Activated CD4-positive, alpha-beta T cell treated with anti-CD3 and anti-CD28 coated beads, Interleukin-2, amount 10 ng/mL, durations not matched to agents 24 days and 14 days (primary cell): ENCODE measurements at regions not wholly inside any gene's neighbourhood (a gene's known extent, or its start where the extent isn't known, plus 50 kb on each side); places are given as distances from the start of the nearest gene placed in this dataset.

Experiments used
- DNase-seq: peaks from one replicate; pipeline ENCODE4 v3.0.0; 2022
- H3K27ac Mint-ChIP-seq: one replicate; pipeline ENCODE4 v1.8.0; 2022; ENCODE audit warnings: mild to moderate bottlenecking, mixed read lengths
- H3K27me3 Mint-ChIP-seq: one replicate; pipeline ENCODE4 v1.8.0; 2022; ENCODE audit warnings: mixed read lengths
- H3K36me3 Mint-ChIP-seq: one replicate; pipeline ENCODE4 v1.8.0; 2022; ENCODE audit warnings: low read depth, mild to moderate bottlenecking, mixed read lengths
- H3K4me1 Mint-ChIP-seq: one replicate; pipeline ENCODE4 v1.8.0; 2021; ENCODE audit warnings: mixed read lengths
- H3K4me3 Mint-ChIP-seq: one replicate; pipeline ENCODE4 v1.8.0; 2022; ENCODE audit warnings: mild to moderate bottlenecking, moderate library complexity, mixed read lengths
- H3K9me3 Mint-ChIP-seq: one replicate; pipeline ENCODE4 v1.8.0; 2021; ENCODE audit warnings: mixed read lengths
- intact Hi-C: fragments of 100-400 bp; cut with micrococcal nuclease; formaldehyde crosslinking; loops from one replicate; pipeline ENCODE4 v1.15.1; 2023

DNA sequence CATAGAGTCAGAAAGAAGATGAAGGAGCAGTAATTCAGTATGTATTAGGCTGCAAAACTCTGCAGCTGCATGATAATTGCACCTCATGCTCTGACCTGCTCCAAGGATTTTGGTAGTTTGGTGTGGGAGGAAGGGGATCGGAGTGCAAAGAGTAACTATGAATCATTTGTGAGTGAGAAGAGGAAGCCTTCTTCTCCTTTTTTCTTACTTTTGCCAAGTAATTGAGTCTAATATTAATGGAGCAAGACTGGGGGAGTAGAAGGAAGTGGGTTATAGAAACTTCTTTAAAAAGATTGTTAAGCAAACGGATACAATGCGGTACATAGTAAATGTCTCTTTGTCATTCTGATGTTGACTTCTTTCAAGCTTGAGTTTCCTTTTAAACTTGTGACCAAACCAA is 276.5 kb downstream of the EDEM1 start:
- peaks cover 10% of the 10 kb centered on the region for H3K27me3 Mint-ChIP-seq
- no peak overlapping the region for H3K27ac Mint-ChIP-seq
- no peak for DNase-seq
- H3K4me3 Mint-ChIP-seq, result no peak overlapping the region
- no peaks in the 10 kb centered on the region for H3K9me3 Mint-ChIP-seq
- H3K36me3 Mint-ChIP-seq, result no peaks in the 10 kb centered on the region
- intact Hi-C loops, result no loop called here
- H3K4me1 Mint-ChIP-seq, result no peaks in the 10 kb centered on the region

DNA sequence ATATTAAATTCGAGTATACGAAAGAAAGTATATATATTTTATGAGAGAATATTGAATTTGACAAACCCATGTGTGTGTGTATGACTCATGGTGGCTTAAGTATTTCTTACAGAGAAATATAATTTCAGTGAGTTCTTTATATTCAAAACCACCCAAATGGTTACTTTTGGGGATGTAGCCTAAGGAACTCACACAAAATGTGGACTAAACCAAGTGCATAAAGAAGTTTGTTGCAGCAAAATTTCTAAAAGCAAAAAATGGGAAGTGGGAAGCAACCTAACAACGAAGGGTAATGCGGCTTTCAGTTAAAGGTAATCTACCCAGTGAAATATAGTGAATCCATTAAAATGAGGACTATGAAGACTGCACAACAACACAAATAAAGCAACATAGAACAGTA is 277.1 kb downstream of the EDEM1 start:
- Mint-ChIP-seq H3K27me3 (peaks cover 10% of the 10 kb centered on the region), H3K36me3 (no peaks in the 10 kb centered on the region), H3K27ac (no peak overlapping the region), H3K4me3 (no peak overlapping the region), H3K4me1 (no peaks in the 10 kb centered on the region), H3K9me3 (no peaks in the 10 kb centered on the region)
- intact Hi-C loops, result no loop called here
- DNase-seq, result no peak

DNA sequence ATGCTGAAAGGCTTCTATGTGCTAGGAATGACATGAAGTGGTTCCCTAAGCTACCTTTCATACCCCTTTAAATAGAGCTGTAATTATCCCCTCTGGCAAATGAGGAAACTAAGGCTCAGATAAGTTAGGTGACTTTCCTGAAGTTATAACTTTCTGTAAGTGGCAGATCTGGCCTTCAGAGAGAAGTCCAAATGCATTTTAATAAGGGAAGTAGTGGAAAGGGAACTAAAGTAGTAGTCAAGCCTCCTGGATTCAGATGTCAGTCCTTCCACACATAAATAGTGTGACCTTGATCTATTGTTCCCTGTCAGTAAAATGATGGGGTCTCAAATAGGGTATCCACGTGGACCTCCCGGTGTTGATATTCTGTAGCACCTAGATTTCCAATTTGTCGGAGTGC is 277.7 kb downstream of the EDEM1 start:
- H3K4me3 Mint-ChIP-seq, result no peak overlapping the region
- H3K36me3 Mint-ChIP-seq, result no peaks in the 10 kb centered on the region
- H3K27me3 Mint-ChIP-seq, result peaks cover 10% of the 10 kb centered on the region
- H3K4me1 Mint-ChIP-seq, result no peaks in the 10 kb centered on the region
- no peak for DNase-seq
- intact Hi-C loops, result no loop called here
- H3K27ac Mint-ChIP-seq, result no peak overlapping the region
- H3K9me3 Mint-ChIP-seq, result no peaks in the 10 kb centered on the region

DNA sequence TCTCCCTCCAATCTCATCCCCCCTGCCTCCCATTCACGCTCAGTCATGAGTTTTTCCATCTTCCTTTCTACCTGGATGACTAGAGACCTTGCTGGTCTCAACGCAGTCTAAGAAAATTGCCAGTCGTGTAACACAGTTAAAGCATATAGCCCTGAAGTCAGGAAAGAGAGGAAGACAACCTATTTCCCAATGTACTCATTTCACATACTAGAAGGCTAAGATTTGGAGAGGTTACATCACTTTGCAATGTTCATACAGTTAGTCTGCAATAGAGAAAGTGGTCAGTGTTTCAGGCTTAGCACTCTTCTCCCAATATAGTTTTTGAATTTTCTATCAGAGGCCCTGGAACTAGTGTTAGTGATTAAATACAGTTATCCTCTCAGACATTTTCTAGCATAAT is 278.6 kb downstream of the EDEM1 start:
- no peaks in the 10 kb centered on the region for H3K9me3 Mint-ChIP-seq
- no peak for DNase-seq
- peaks cover 10% of the 10 kb centered on the region for H3K27me3 Mint-ChIP-seq
- no peaks in the 10 kb centered on the region for H3K4me1 Mint-ChIP-seq
- no peaks in the 10 kb centered on the region for H3K36me3 Mint-ChIP-seq
- H3K27ac Mint-ChIP-seq, result no peak overlapping the region
- no peak overlapping the region for H3K4me3 Mint-ChIP-seq
- intact Hi-C loops, result no loop called here

DNA sequence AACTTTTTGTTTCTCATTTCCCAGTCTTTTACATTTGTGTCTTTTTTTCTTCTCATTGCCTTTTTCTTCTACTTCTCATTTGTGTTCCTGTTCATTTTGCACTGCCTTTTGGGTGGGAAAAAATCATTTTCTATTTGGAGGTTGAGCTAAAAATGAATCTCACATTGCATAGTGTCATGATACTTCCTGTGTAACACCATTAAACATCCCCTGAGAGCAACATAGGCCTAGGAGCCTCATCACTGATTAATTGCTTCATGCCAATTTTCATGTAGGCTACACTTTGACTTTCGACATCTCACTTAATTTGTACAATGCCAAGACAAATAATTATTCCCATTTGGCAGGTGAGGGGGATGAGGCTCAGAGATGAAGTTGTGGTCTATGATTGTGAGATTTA is 279.2 kb downstream of the EDEM1 start:
- no peak overlapping the region for H3K27ac Mint-ChIP-seq
- H3K9me3 Mint-ChIP-seq, result no peaks in the 10 kb centered on the region
- H3K36me3 Mint-ChIP-seq, result no peaks in the 10 kb centered on the region
- peaks cover 10% of the 10 kb centered on the region for H3K27me3 Mint-ChIP-seq
- H3K4me1 Mint-ChIP-seq, result no peaks in the 10 kb centered on the region
- no peak for DNase-seq
- intact Hi-C loops, result no loop called here
- no peak overlapping the region for H3K4me3 Mint-ChIP-seq

DNA sequence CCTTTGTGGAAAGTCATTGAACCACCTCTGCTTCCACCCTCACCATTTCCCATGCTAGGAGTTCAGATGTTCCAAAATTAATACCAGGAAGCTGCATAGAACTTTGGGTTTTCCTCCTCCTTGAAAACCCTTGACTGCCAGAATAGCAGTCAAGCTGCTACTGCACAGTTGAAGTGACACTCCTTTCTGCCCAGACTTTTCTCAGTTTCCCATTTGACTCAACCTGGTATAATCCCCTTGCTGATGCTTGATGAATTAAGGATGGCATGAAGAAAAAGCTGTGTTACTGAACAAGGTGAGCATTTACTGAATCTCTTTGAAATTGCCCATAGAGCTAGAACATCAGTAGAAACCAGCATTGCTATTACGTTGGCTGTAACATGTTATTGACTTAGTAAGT is 286.0 kb downstream of the EDEM1 start:
- no peak for DNase-seq
- H3K4me3 Mint-ChIP-seq, result no peak overlapping the region
- no peaks in the 10 kb centered on the region for H3K4me1 Mint-ChIP-seq
- intact Hi-C loops, result no loop called here
- H3K9me3 Mint-ChIP-seq, result no peaks in the 10 kb centered on the region
- H3K27me3 Mint-ChIP-seq, result peaks cover 1% of the 10 kb centered on the region
- H3K27ac Mint-ChIP-seq, result no peak overlapping the region
- H3K36me3 Mint-ChIP-seq, result no peaks in the 10 kb centered on the region

DNA sequence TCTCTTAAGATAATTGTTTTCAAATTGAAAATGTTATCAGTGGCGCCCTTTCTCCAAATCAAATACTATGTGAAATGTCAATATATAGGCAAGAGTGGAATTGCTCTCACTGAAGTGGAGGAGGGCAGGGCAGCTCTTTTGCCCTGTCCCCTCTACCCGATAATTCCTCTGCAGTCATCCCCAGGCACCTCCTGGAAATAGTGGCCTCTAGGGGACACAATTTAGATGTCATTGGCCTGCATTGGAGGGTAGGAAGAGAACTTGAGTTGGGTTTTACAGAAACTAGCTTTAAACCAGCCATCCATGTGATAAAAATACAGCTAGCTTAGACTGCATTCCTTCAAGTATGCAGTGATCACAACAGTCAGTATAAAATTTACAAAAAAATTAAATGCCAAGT is 288.9 kb downstream of the EDEM1 start:
- Mint-ChIP-seq H3K4me3 (no peak overlapping the region), H3K27me3 (peaks cover 1% of the 10 kb centered on the region), H3K27ac (no peak overlapping the region), H3K4me1 (no peaks in the 10 kb centered on the region), H3K9me3 (no peaks in the 10 kb centered on the region), H3K36me3 (no peaks in the 10 kb centered on the region)
- no peak for DNase-seq
- intact Hi-C loops, result no loop called here

DNA sequence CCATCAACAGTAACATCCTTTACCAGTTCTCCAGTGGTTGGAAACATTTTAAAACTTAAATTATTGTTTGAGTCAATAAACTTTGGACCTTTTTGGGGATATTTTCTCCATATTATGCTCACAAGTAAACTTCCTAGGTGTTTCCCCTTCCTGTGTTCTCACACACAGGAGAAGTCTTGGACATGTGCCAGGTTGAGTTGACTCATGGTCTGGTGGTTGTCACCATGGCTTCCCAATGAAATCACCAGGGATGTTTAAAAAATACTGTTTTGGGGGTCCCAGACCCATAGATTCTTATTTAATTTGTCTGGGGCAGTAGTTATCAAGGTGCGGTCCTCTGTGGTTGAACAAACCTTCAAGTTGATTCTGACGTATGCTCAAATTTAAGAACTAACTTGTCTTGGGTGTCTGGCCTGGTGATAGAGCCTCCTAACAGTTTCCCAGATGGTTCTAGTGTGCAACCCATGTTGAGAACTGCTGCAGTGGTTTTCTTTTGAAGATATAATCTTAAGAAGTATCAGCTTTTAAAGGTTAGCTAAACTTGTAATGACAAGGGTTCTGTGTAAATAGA is 291.8 kb downstream of the EDEM1 start:
- Mint-ChIP-seq H3K36me3 (no peaks in the 10 kb centered on the region), H3K27me3 (peaks cover 1% of the 10 kb centered on the region), H3K27ac (no peak overlapping the region), H3K9me3 (no peaks in the 10 kb centered on the region), H3K4me1 (no peaks in the 10 kb centered on the region), H3K4me3 (no peak overlapping the region)
- intact Hi-C loops, result no loop called here
- no peak for DNase-seq

DNA sequence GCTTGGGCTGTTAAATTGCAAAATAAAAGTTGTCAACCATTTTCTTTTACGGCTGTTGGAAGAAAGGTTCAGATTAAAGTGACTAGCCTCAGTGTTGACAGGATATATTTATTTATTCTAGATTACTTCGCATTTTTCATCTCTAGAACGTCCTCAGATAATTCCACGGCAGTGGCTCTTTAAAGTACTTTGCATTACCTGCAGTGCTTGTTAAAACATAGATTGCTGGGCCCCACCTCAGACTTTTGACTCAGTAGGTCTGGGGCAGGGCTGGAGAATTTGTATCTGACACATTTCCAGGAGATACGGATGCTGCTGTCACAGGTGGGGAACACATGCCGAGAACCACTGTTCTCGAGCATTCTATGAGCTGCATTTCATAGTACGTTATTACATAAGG is 292.7 kb downstream of the EDEM1 start:
- no peak for DNase-seq
- intact Hi-C loops, result no loop called here
- H3K36me3 Mint-ChIP-seq, result no peaks in the 10 kb centered on the region
- H3K9me3 Mint-ChIP-seq, result no peaks in the 10 kb centered on the region
- H3K27ac Mint-ChIP-seq, result no peak overlapping the region
- no peak overlapping the region for H3K4me3 Mint-ChIP-seq
- no peaks in the 10 kb centered on the region for H3K4me1 Mint-ChIP-seq
- H3K27me3 Mint-ChIP-seq, result no peaks in the 10 kb centered on the region

DNA sequence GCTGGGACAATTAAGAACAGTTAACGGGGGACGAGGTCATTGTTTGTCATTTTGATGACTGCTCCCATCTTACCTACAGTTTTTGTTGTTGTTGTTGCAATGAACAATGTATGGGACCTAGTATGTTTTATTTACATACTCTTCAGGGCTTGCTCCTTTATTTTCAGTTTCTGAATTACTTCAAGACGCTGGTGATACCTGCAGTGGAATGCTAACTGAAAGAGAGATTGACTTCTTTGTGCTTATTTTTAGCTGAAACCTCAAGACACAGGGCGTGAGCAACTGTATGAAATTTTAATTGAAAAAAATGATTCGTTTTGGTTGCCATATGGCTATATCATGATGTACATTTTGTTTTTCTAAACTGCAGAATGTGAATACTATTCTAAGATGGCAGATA is 297.9 kb downstream of the EDEM1 start:
- Mint-ChIP-seq H3K4me3 (no peak overlapping the region), H3K27ac (no peak overlapping the region), H3K36me3 (no peaks in the 10 kb centered on the region), H3K27me3 (peaks cover 3% of the 10 kb centered on the region), H3K9me3 (no peaks in the 10 kb centered on the region), H3K4me1 (no peaks in the 10 kb centered on the region)
- DNase-seq, result no peak
- intact Hi-C loops, result no loop called here

DNA sequence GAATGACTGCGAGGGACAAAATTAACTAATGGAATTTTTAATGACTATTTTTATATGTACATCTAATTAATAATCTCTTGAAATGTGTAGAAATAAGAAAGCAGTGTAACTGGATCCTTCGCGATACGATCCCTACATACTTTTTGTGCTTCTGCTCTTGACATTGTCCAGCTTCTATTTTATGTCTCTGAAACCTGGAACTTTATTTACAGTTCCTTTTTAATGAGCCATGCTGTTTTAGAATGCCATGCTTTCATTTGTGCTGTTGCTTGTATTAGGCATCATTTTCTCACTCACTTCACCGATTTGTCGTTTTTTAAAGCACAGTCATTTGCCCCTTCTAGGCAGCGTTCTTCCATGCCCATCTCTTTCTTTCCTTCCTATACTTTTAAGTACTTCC is 301.3 kb downstream of the EDEM1 start:
- no peaks in the 10 kb centered on the region for H3K4me1 Mint-ChIP-seq
- H3K4me3 Mint-ChIP-seq, result no peak overlapping the region
- H3K27ac Mint-ChIP-seq, result no peak overlapping the region
- H3K36me3 Mint-ChIP-seq, result no peaks in the 10 kb centered on the region
- peaks cover 3% of the 10 kb centered on the region for H3K27me3 Mint-ChIP-seq
- H3K9me3 Mint-ChIP-seq, result no peaks in the 10 kb centered on the region
- no peak for DNase-seq
- intact Hi-C loops, result no loop called here

DNA sequence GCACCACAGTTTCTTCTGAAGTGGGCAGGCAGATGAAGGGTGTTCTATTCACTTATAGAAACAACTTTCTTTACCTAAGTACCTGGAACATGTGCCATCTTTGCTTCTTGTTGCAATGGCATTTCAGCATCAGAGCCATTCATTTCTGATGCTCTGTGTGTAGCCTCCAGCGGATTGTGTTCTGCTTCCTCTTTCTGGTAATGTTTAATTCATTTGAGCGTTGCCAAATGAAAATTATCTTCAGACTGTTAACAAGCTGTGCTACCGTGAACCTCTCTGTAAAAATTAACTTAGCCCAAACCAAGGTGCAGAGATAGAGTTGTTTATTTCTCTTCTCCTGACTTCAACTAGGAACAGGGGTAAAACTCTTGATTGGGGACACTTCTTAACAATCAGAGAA is 302.0 kb downstream of the EDEM1 start:
- Mint-ChIP-seq H3K36me3 (no peaks in the 10 kb centered on the region), H3K27me3 (peaks cover 3% of the 10 kb centered on the region), H3K9me3 (no peaks in the 10 kb centered on the region), H3K27ac (no peak overlapping the region), H3K4me3 (no peak overlapping the region), H3K4me1 (no peaks in the 10 kb centered on the region)
- no peak for DNase-seq
- intact Hi-C loops, result no loop called here

DNA sequence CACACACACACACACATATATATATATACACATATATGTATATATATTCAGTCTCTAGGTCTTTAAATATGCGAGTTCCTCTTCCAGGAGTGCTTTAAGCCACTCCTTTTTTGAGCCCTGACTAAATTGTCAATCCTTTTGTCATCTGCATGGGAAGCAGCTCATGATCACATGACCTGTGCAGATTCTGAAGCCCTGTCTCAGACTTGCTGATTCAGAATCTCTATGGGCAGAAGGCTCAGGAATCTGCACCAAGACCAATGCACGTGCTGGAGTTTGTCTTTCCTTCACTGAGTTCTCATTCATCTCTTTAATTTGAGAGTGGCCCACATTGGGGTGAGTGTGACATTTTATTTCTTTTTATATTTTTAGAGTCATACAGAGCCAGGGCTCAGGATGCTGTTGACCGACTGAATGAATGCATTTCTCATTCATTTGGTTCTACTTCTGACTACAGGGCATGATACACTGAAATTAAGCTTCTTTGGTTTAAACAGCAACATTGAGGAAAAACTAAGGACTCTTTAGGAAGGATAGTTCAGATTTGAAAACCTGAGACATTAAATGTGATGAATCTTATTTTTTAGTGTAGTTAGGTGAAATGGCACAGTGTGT is 307.5 kb downstream of the EDEM1 start:
- intact Hi-C loops, result no loop called here
- no peak for DNase-seq
- Mint-ChIP-seq H3K27me3 (no peaks in the 10 kb centered on the region), H3K9me3 (peaks cover 4% of the 10 kb centered on the region), H3K36me3 (no peaks in the 10 kb centered on the region), H3K4me1 (peaks cover 10% of the 10 kb centered on the region), H3K4me3 (no peak overlapping the region), H3K27ac (no peak overlapping the region)

DNA sequence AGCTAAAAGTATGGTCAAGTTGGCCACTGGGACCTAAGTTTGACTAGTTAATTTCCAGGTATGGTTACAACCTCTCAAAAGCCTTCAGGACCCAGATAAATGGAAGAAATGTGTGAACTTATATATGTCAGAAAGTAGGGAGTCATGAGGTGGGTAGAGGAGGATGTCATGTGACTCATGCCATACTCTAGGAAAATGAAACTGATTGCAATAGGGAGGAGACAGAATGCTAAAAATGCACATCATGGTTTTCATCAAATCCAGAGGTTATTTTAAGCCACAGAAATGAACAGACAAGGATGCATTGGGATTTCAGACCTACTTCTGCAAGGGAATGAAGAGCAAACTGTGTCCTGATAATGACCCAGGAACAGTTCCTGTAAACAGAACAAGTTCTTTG is 310.0 kb downstream of the EDEM1 start:
- no peaks in the 10 kb centered on the region for H3K27me3 Mint-ChIP-seq
- peaks cover 10% of the 10 kb centered on the region for H3K4me1 Mint-ChIP-seq
- no peak overlapping the region for H3K27ac Mint-ChIP-seq
- no peak for DNase-seq
- H3K36me3 Mint-ChIP-seq, result no peaks in the 10 kb centered on the region
- peaks cover 4% of the 10 kb centered on the region for H3K9me3 Mint-ChIP-seq
- no peak overlapping the region for H3K4me3 Mint-ChIP-seq
- intact Hi-C loops, result no loop called here

DNA sequence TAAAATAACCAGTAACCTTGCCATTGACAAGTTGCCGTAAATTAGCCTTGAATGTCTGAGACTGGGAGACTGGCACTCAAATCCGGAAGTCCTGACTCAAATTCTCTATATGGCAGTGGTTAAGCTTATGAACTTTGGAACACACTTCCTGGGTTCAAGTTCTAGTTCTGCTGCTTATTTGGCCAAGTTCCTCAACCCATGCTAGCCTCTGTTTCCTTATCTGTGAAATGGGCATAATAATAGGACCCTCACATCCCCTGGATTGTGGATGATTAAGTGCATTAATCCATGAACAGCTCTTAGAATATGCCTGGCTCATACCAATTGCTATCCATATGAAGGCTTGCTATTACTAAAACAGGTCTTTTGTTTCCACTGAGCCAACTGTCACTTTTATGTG is 311.5 kb downstream of the EDEM1 start:
- Mint-ChIP-seq H3K9me3 (peaks cover 4% of the 10 kb centered on the region), H3K36me3 (no peaks in the 10 kb centered on the region), H3K4me3 (no peak overlapping the region), H3K27me3 (peaks cover 1% of the 10 kb centered on the region), H3K27ac (no peak overlapping the region), H3K4me1 (peaks cover 10% of the 10 kb centered on the region)
- DNase-seq, result no peak
- intact Hi-C loops, result no loop called here
